Activated B cell treated with CpG ODN at 0.5 μM for 24 hours (primary cell): ENCODE measurements at regions not wholly inside any gene's neighbourhood (a gene's known extent, or its start where the extent isn't known, plus 50 kb on each side); places are given as distances from the start of the nearest gene placed in this dataset.

Experiments
- ATAC-seq: fragments of 200-7000 bp; cut with Tn5 transposase; one replicate; pipeline ENCODE4 v1.10.0; 2021; ENCODE audit warnings: low read depth, mild to moderate bottlenecking, moderate library complexity
- CTCF ChIA-PET: fragments of 350-600 bp; sonication (Branson Sonifier 250); formaldehyde crosslinking; loops from one replicate; lab custom pipeline; 2021; ENCODE audit warnings: antibody characterized with exemption; lab: Charles Lee
- POLR2A ChIA-PET: fragments of 350-600 bp; sonication (Branson Sonifier 250); formaldehyde crosslinking; loops from one replicate; lab custom pipeline; 2021; ENCODE audit warnings: antibody characterized with exemption; lab: Charles Lee
- DNase-seq: peaks from one replicate; pipeline ENCODE4 v3.0.0; 2022
- H3K27ac Mint-ChIP-seq: one replicate; pipeline ENCODE4 v1.8.0; 2020; ENCODE audit warnings: mixed read lengths
- H3K27me3 Mint-ChIP-seq: one replicate; pipeline ENCODE4 v1.8.0; 2021; ENCODE audit warnings: mixed read lengths
- H3K36me3 Mint-ChIP-seq: one replicate; pipeline ENCODE4 v1.8.0; 2021; ENCODE audit warnings: low read depth, mixed read lengths
- H3K4me1 Mint-ChIP-seq: one replicate; pipeline ENCODE4 v1.8.0; 2021; ENCODE audit warnings: mixed read lengths
- H3K4me3 Mint-ChIP-seq: one replicate; pipeline ENCODE4 v1.8.0; 2020; ENCODE audit warnings: mild to moderate bottlenecking, mixed read lengths
- H3K9me3 Mint-ChIP-seq: one replicate; pipeline ENCODE4 v1.8.0; 2020; ENCODE audit warnings: mixed read lengths
- CTCF ChIP-seq: fragments of 200-600 bp; IDR thresholded peaks from one replicate; pipeline ENCODE4 v1.8.0; 2022; ENCODE audit warnings: antibody characterized with exemption, mild to moderate bottlenecking
- intact Hi-C: fragments of 100-400 bp; cut with micrococcal nuclease; formaldehyde crosslinking; loops from one replicate; pipeline ENCODE4 v1.15.1; 2024

DNA sequence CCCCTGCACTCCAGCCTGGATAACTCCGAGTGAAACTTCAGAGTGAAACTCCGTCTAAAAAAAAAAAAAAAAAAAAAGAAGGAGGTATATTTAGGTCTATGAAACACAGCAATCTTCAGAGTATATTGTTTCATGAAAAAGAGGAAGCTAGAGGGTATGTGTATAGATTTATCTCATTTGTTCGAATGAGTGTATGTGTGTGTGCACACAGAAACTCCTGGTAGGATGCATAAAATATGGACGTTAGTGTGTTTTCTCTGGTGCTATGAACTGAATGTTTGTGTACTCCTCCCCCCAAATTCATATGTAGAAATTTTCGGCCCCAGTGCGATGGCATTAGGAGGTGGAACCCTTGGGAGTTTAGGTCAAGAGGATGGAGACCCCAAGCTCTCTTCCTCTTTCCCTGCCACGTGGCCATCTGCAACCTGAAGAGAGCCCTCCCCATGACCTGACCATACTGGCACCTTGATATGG lies 98.6 kb upstream of the KLF13 start:
- Mint-ChIP-seq H3K27ac (peak overlapping the region; percentile 98), H3K27me3 (no peaks in the 10 kb centered on the region), H3K36me3 (peaks cover 19% of the 10 kb centered on the region), H3K9me3 (no peaks in the 10 kb centered on the region), H3K4me3 (peak overlapping the region; percentile 85), H3K4me1 (peaks cover 97% of the 10 kb centered on the region)
- ChIA-PET POLR2A (interaction anchor here (0.6 to 7.7 kb wide), 23 partner anchors 9 to 1653 kb away, joined by 3 to 380 read pairs (median 5); partner anchors contain the start of genes FAN1 and KLF13), CTCF (interaction anchor here (0.7 to 4.3 kb wide), 6 partner anchors 14 to 262 kb away, joined by 3 to 25 read pairs (median 4); no protein-coding TSS in a partner anchor)
- intact Hi-C loops = loop anchor here (1.0 kb wide), 1 partner anchor 12 kb away; no protein-coding TSS in a partner anchor
- DNase-seq (no peak), ATAC-seq (peak; percentile 8)
- no peak for TF ChIP-seq CTCF

GRCh38 chr15:31228980-31229826 lies 97.4 kb upstream of the KLF13 start:
- H3K27ac Mint-ChIP-seq = peak overlapping the region; percentile 98
- intact Hi-C loops = loop anchor here (1.0 kb wide), 2 partner anchors 13 to 206 kb away; no protein-coding TSS in a partner anchor
- DNase-seq (peak; percentile 52), ATAC-seq (peak; percentile 64)
- no peaks in the 10 kb centered on the region for H3K9me3 Mint-ChIP-seq
- ChIA-PET CTCF (interaction anchor here (0.6 to 4.3 kb wide), 8 partner anchors 15 to 261 kb away, joined by 3 to 39 read pairs (median 5); no protein-coding TSS in a partner anchor), POLR2A (interaction anchor here (0.6 to 7.7 kb wide), 21 partner anchors 9 to 258 kb away, joined by 3 to 380 read pairs (median 6); partner anchors contain the start of gene KLF13)
- H3K27me3 Mint-ChIP-seq = no peaks in the 10 kb centered on the region
- peak overlapping the region; percentile 85 for H3K4me3 Mint-ChIP-seq
- peaks cover 96% of the 10 kb centered on the region for H3K4me1 Mint-ChIP-seq
- TF ChIP-seq CTCF = no peak
- peaks cover 17% of the 10 kb centered on the region for H3K36me3 Mint-ChIP-seq

DNA sequence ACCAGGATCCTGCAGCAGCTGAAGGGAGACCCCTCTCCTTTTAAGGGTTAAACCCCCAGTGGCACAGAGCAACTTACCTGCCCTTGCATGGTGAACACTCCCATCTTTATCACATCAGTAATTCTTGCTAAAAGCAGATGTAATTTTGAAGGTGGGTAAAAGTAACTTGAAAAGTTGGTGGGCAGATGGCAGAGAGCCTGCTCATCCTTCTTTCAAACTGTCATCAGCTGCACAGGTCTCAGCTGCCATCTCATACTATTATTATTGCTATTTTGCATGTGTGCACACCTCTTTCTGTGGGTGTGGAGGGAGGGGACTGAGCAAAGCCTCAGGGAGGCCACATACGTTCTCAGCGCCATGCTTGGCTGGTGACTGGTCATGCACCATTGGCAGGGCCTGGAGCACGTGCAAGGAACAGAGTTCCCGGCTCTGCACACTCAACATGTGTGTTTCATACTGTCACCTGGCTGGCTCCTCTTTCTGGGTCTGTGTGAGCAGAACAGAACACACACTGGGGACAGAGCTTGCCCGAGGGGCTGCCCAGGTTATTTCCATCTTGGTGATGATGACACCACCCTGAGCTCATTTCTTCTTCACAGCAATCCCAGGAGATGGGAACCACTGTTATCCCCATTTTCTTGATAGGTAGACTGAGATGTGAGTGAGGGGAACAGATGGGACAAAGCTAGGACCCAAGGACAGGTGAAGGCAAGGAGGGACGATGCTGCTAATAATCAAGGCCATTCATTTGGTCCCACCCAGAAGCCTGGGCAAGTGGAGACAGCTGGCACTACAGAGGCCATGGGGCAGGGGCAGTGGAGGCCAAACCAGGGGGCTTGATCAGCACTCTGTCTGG lies 95.8 kb upstream of the KLF13 start:
- DNase-seq (peak; percentile 71), ATAC-seq (peak; percentile 85)
- no peaks in the 10 kb centered on the region for H3K27me3 Mint-ChIP-seq
- ChIA-PET POLR2A (interaction anchor here (0.7 to 7.7 kb wide), 24 partner anchors 9 to 242 kb away, joined by 3 to 380 read pairs (median 7); partner anchors contain the start of gene KLF13), CTCF (interaction anchor here (0.6 to 4.3 kb wide), 8 partner anchors 16 to 258 kb away, joined by 3 to 39 read pairs (median 4); partner anchors contain the start of gene KLF13)
- intact Hi-C loops = loop anchor here (1.0 to 2.0 kb wide), 3 partner anchors 32 to 116 kb away; partner anchors contain the start of gene KLF13
- H3K27ac Mint-ChIP-seq = peak overlapping the region; percentile 98
- TF ChIP-seq CTCF = no peak
- H3K4me3 Mint-ChIP-seq = peak overlapping the region; percentile 85
- peaks cover 7% of the 10 kb centered on the region for H3K36me3 Mint-ChIP-seq
- no peaks in the 10 kb centered on the region for H3K9me3 Mint-ChIP-seq
- H3K4me1 Mint-ChIP-seq = peaks cover 95% of the 10 kb centered on the region

DNA sequence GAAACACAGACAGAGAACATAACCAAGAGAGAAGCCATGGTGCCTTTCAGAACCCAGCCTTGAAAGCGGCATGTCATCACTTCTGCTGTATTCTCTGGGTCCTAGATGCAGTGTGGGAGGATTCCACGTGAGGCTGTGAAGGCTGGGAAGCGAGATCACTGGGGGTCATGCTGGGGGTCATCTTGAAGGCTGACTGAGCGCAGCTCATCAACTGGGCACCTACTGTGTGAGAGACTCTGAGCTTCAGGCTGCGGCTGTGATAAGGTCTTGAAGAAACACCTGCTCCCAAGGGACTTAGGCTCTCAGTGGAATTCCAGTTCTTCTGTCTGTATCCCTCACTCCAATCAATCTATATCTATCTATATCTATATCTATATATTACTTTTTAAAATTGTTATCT lies 91.8 kb upstream of the KLF13 start:
- H3K36me3 Mint-ChIP-seq = no peaks in the 10 kb centered on the region
- CTCF ChIA-PET = interaction anchor here (1.3 kb wide), 1 partner anchor 28 kb away, joined by 5 read pairs; no protein-coding TSS in a partner anchor
- H3K4me1 Mint-ChIP-seq = peaks cover 86% of the 10 kb centered on the region
- POLR2A ChIA-PET = interaction anchor here (0.6 to 7.5 kb wide), 4 partner anchors 30 to 203 kb away, joined by 3 to 58 read pairs (median 5); partner anchors contain the start of gene KLF13
- H3K27me3 Mint-ChIP-seq = no peaks in the 10 kb centered on the region
- TF ChIP-seq CTCF = no peak
- no peaks in the 10 kb centered on the region for H3K9me3 Mint-ChIP-seq
- no peak overlapping the region for H3K4me3 Mint-ChIP-seq
- DNase-seq (no peak), ATAC-seq (no peak)
- intact Hi-C loops = loop anchor here (1.0 kb wide), 1 partner anchor 31 kb away; no protein-coding TSS in a partner anchor
- peak overlapping the region; percentile 20 for H3K27ac Mint-ChIP-seq
